ENCODE measurements at regions not wholly inside any gene's neighbourhood (a gene's known extent, or its start where the extent isn't known, plus 50 kb on each side); places are given as distances from the start of the nearest gene placed in this dataset.

GRCh38 chr12:20096430-20096829 is 271.9 kb upstream of the PDE3A start:
- no peaks in the 10 kb centered on the region for H3K27me3 ChIP-seq (ENCODE audit: control insufficient read depth in 4 of 4, insufficient read depth in 4 of 4, low read length in 3 of 4)
- H3K4me1 ChIP-seq (ENCODE audit: control insufficient read depth in 4 of 4, insufficient read depth in 4 of 4, low read length in 3 of 4) = no peaks in the 10 kb centered on the region
- TF ChIP-seq YY1 (IDR thresholded peaks at IDR 0.05) = no peak
- TF ChIP-seq ZBTB33 (IDR thresholded peaks at IDR 0.05) = no peak
- TF ChIP-seq GABPA (IDR thresholded peaks at IDR 0.05 in 1 of 2, conservative IDR thresholded peaks at IDR 0.05 in 1 of 2) = no peak
- no peak for TF ChIP-seq REST (IDR thresholded peaks at IDR 0.05)
- no peak for TF ChIP-seq EGR1 (IDR thresholded peaks at IDR 0.05; ENCODE audit: low read depth in 2 of 2)
- no peak for TF ChIP-seq HNF4A (conservative IDR thresholded peaks at IDR 0.05)
- no peak for TF ChIP-seq ATF3 (IDR thresholded peaks at IDR 0.05)
- no peak for TF ChIP-seq FOXA2 (IDR thresholded peaks at IDR 0.05)
- TF ChIP-seq CTCF (IDR thresholded peaks at IDR 0.05; ENCODE audit: low read depth, low read length, missing input control) = no peak
- TF ChIP-seq JUND (IDR thresholded peaks at IDR 0.05) = no peak
- TF ChIP-seq FOXA1 (IDR thresholded peaks at IDR 0.05) = no peak
- no peak for TF ChIP-seq TAF1 (conservative IDR thresholded peaks at IDR 0.05)
- no peak for TF ChIP-seq RXRA (IDR thresholded peaks at IDR 0.05)
- no peak for TF ChIP-seq HNF4G (IDR thresholded peaks at IDR 0.05)
- TF ChIP-seq MAX (IDR thresholded peaks at IDR 0.05) = no peak
- TF ChIP-seq SP1 (IDR thresholded peaks at IDR 0.05) = no peak
- no peak for TF ChIP-seq NR2F2 (IDR thresholded peaks at IDR 0.05)
- H3K4me3 ChIP-seq (ENCODE audit: low read depth in 1 of 3, low read length in 3 of 3) = no peak overlapping the region
- no peak overlapping the region for H3K9ac ChIP-seq (ENCODE audit: low read depth in 1 of 2, low read length in 2 of 2)
- H3K27ac ChIP-seq (ENCODE audit: low read depth in 1 of 2, low read length in 2 of 2) = no peak overlapping the region
- no peaks in the 10 kb centered on the region for H3K36me3 ChIP-seq (ENCODE audit: control insufficient read depth in 4 of 4, insufficient read depth in 3 of 4, low read depth in 1 of 4, low read length in 3 of 4)
- DNase-seq (ENCODE audit: low spot score) = no peak
- WGBS = 86% methylated on average over 6 of the region's 6 CpGs
- H3K9me3 ChIP-seq (ENCODE audit: control insufficient read depth in 4 of 4, low read length in 3 of 4) = no peaks in the 10 kb centered on the region

GRCh38 chr12:20097626-20098025 is 270.7 kb upstream of the PDE3A start:
- H3K4me3 ChIP-seq (ENCODE audit: low read depth in 1 of 3, low read length in 3 of 3) = no peak overlapping the region
- H3K27ac ChIP-seq (ENCODE audit: low read depth in 1 of 2, low read length in 2 of 2) = no peak overlapping the region
- H3K4me1 ChIP-seq (ENCODE audit: control insufficient read depth in 4 of 4, insufficient read depth in 4 of 4, low read length in 3 of 4) = no peaks in the 10 kb centered on the region
- no peaks in the 10 kb centered on the region for H3K36me3 ChIP-seq (ENCODE audit: control insufficient read depth in 4 of 4, insufficient read depth in 3 of 4, low read depth in 1 of 4, low read length in 3 of 4)
- WGBS = 79% methylated on average over 2 of the region's 2 CpGs
- no peaks in the 10 kb centered on the region for H3K27me3 ChIP-seq (ENCODE audit: control insufficient read depth in 4 of 4, insufficient read depth in 4 of 4, low read length in 3 of 4)
- H3K9ac ChIP-seq (ENCODE audit: low read depth in 1 of 2, low read length in 2 of 2) = no peak overlapping the region
- TF ChIP-seq JUND (IDR thresholded peaks at IDR 0.05) = no peak
- no peak for TF ChIP-seq EGR1 (IDR thresholded peaks at IDR 0.05; ENCODE audit: low read depth in 2 of 2)
- TF ChIP-seq TAF1 (conservative IDR thresholded peaks at IDR 0.05) = no peak
- DNase-seq (ENCODE audit: low spot score) = no peak
- no peaks in the 10 kb centered on the region for H3K9me3 ChIP-seq (ENCODE audit: control insufficient read depth in 4 of 4, low read length in 3 of 4)
